GM06990 (cell line): ENCODE measurements at regions not wholly inside any gene's neighbourhood (a gene's known extent, or its start where the extent isn't known, plus 50 kb on each side); places are given as distances from the start of the nearest gene placed in this dataset.

Experiments used
- DNase-seq: peaks from one replicate; pipeline ENCODE4 v3.0.0-alpha.2; 2011; ENCODE audit not compliant: insufficient read length; ENCODE audit errors: extremely low read depth
- H3K27me3 ChIP-seq: replicated peaks from 2 replicates; pipeline ENCODE4 v1.6.0; 2011; ENCODE audit warnings: low read length; ENCODE audit not compliant: control insufficient read depth, insufficient read depth
- H3K36me3 ChIP-seq: 2 replicates; pipeline ENCODE4 v1.5.1; 2011; ENCODE audit warnings: low read length; ENCODE audit not compliant: control insufficient read depth, insufficient read depth
- H3K4me3 ChIP-seq: replicated peaks from 2 replicates; pipeline ENCODE4 v1.5.1; 2011; ENCODE audit warnings: low read depth, mild to moderate bottlenecking, control low read depth, low read length
- CTCF ChIP-seq: IDR thresholded peaks from 2 replicates; pipeline ENCODE4 v1.5.1; 2011; ENCODE audit warnings: low read length, control low read depth, mild to moderate bottlenecking, inconsistent platforms; ENCODE audit not compliant: insufficient read depth, poor library complexity, severe bottlenecking

- no peaks in the 10 kb centered on the region for H3K36me3 ChIP-seq
- H3K4me3 ChIP-seq: no peak overlapping the region
- no peak for DNase-seq
- no peak for TF ChIP-seq CTCF
- no peaks in the 10 kb centered on the region for H3K27me3 ChIP-seq
Measured at GRCh38 chr2:181839811-181840210, 51.7 kb upstream of the ITPRID2 start.

DNA sequence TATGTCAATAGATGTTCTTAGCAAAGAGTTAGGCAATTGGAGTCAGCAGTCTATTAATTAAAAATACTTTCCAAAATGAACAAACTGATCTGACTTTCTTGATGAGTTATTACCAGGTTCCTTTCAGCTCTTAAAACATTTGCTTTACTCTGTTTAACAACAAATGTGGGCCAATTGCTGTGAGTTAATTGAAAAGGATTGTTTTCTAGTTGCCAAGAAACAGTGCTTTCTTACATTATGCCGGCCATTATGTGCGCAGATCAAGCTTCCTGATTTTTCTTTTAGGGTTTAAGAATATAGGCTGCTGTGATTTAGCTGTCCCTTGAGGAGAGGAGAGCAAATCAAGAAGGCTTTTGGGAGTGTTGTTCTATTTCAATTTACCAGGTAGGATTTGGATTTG lies 50.5 kb upstream of the ITPRID2 start:
- DNase-seq: no peak
- H3K4me3 ChIP-seq: no peak overlapping the region
- H3K27me3 ChIP-seq: no peaks in the 10 kb centered on the region
- TF ChIP-seq CTCF: no peak
- no peaks in the 10 kb centered on the region for H3K36me3 ChIP-seq
